ENCODE measurements at regions not wholly inside any gene's neighbourhood (a gene's known extent, or its start where the extent isn't known, plus 50 kb on each side); places are given as distances from the start of the nearest gene placed in this dataset.

DNA sequence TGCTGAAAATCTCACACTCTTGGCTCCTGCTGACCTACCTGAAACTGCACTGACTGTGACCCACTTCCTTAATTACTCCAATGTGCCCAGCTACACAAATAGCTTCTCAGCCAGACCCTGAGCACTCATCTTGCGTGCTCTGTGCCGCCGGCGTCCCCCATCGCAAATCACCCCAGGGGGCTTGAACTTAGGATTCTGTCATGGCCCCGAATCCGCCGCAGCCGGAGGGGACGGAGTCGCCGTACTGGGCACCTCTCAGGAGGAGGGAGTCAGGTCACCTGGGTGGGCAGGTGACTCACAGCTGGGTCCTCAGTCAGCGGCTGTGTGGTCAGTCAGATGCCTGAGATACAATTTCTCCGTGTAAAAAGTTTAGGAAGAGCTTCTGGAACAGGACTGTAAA lies 804.9 kb upstream of the SALL3 start:
- TF ChIP-seq, protein P1, sequence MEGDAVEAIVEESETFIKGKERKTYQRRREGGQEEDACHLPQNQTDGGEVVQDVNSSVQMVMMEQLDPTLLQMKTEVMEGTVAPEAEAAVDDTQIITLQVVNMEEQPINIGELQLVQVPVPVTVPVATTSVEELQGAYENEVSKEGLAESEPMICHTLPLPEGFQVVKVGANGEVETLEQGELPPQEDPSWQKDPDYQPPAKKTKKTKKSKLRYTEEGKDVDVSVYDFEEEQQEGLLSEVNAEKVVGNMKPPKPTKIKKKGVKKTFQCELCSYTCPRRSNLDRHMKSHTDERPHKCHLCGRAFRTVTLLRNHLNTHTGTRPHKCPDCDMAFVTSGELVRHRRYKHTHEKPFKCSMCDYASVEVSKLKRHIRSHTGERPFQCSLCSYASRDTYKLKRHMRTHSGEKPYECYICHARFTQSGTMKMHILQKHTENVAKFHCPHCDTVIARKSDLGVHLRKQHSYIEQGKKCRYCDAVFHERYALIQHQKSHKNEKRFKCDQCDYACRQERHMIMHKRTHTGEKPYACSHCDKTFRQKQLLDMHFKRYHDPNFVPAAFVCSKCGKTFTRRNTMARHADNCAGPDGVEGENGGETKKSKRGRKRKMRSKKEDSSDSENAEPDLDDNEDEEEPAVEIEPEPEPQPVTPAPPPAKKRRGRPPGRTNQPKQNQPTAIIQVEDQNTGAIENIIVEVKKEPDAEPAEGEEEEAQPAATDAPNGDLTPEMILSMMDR (IDR thresholded peaks at IDR 0.05; ENCODE audit: borderline replicate concordance, extremely low read depth, low read length, poor library complexity, severe bottlenecking), result no peak
- TF ChIP-seq EZH2 (IDR thresholded peaks at IDR 0.05; ENCODE audit: borderline replicate concordance, low read depth, low read length, severe bottlenecking), result no peak

Measured in DND-41 (cell line).